ENCODE measurements at regions not wholly inside any gene's neighbourhood (a gene's known extent, or its start where the extent isn't known, plus 50 kb on each side); places are given as distances from the start of the nearest gene placed in this dataset.

DNA sequence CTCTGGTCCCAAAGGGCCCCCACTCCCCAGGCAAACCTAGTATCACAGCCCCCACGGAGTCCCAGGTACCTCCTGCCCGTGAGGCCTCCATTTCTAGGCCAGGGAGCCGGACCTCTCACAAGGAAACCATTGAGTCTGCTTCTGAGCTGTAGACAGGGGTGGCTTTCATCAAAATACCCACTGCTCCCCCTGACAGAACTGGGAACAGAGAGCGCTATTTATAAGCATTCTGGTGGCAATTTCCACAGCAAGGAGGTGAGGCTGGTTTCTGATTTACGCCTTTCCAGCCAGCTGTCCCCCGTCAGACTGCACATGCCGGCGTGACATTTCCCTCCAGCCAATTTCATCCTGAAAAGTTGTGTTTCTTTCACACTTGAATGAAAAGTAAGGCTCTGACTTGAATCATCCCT lies 407.5 kb upstream of the PRKCQ start (continued):
- TF ChIP-seq ETS1 (IDR thresholded peaks at IDR 0.05) (no peak), EZH2 (IDR thresholded peaks at IDR 0.05; ENCODE audit: low read depth, unreplicated experiment) (no peak), POLR2AphosphoS5 (IDR thresholded peaks at IDR 0.05; ENCODE audit: low read depth) (no peak), JUNB (IDR thresholded peaks at IDR 0.05; ENCODE audit: unreplicated experiment) (no peak), ZNF331 (CRISPR knock-in tag; IDR thresholded peaks at IDR 0.05; ENCODE audit: low read depth) (no peak), REST (IDR thresholded peaks at IDR 0.05; ENCODE audit: unreplicated experiment) (no peak), EZH2phosphoT487 (IDR thresholded peaks at IDR 0.05; ENCODE audit: unreplicated experiment) (no peak), STAT1 (IDR thresholded peaks at IDR 0.05; ENCODE audit: unreplicated experiment) (no peak), NANOG (IDR thresholded peaks at IDR 0.05; ENCODE audit: borderline replicate concordance) (no peak), ZNF114 (CRISPR knock-in tag; IDR thresholded peaks at IDR 0.05) (no peak), CREB1 (CRISPR knock-in tag; IDR thresholded peaks at IDR 0.05; ENCODE audit: low read depth) (no peak)
- TF ChIP-seq, protein P1, sequence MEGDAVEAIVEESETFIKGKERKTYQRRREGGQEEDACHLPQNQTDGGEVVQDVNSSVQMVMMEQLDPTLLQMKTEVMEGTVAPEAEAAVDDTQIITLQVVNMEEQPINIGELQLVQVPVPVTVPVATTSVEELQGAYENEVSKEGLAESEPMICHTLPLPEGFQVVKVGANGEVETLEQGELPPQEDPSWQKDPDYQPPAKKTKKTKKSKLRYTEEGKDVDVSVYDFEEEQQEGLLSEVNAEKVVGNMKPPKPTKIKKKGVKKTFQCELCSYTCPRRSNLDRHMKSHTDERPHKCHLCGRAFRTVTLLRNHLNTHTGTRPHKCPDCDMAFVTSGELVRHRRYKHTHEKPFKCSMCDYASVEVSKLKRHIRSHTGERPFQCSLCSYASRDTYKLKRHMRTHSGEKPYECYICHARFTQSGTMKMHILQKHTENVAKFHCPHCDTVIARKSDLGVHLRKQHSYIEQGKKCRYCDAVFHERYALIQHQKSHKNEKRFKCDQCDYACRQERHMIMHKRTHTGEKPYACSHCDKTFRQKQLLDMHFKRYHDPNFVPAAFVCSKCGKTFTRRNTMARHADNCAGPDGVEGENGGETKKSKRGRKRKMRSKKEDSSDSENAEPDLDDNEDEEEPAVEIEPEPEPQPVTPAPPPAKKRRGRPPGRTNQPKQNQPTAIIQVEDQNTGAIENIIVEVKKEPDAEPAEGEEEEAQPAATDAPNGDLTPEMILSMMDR (conservative IDR thresholded peaks at IDR 0.05; ENCODE audit: low read depth in 2 of 2) = no peak

DNA sequence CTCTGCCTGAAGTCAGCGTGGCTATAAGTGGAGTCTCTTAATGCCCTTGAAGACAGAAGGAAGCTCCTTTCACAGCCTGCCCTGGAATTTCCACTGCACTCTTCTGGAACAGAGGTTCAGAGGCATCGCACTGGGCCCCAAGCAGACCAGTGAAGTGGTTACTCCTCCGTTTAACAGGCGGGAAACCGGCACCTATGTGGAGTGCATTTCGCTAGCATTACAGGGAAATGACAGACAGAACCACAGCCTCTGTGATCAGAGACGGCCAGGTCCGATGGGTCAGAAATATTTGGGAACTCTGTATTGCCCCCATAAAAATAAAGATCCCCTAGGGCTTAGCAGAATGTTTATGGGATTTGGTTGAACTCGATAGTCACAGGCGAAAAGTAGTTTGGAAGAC lies 406.9 kb upstream of the PRKCQ start:
- Histone ChIP-seq H3K4me1 (ENCODE audit: insufficient read depth) (peaks cover 8% of the 10 kb centered on the region; the same call in 1 of the 2 replicates), H3K36me3 (ENCODE audit: insufficient read depth) (no peaks in the 10 kb centered on the region), H3K4me2 (no peak overlapping the region), H3K27me3 (ENCODE audit: insufficient read depth) (no peaks in the 10 kb centered on the region), H3K79me2 (replicated peaks; ENCODE audit: insufficient read depth) (no peaks in the 10 kb centered on the region; the same call in 1 of the 2 replicates), H3F3A (replicated peaks; ENCODE audit: low read depth) (no peaks in the 10 kb centered on the region), H3K4me3 (no peak overlapping the region), H4K20me1 (replicated peaks; ENCODE audit: insufficient read depth) (no peaks in the 10 kb centered on the region), H3K27ac (ENCODE audit: low read depth) (no peak overlapping the region), H2AFZ (peak overlapping the region; percentile 81; the same call in 1 of the 2 replicates), H3K9me2 (ENCODE audit: insufficient read depth) (0 out of 2 replicates have a peak, but pooled peaks cover 5% of the 10 kb centered on the region)
- Mint-ChIP-seq H3K4me1 (no peaks in the 10 kb centered on the region), H3K36me3 (ENCODE audit: low read depth) (peaks cover 3% of the 10 kb centered on the region; the same call in 2 of the 3 replicates), H3K4me3 (no peak overlapping the region), H3K9me3 (peaks cover 5% of the 10 kb centered on the region; the same call in 2 of the 3 replicates), H3K27ac (no peak overlapping the region), H3K27me3 (ENCODE audit: insufficient read depth, low read depth, poor library complexity) (peaks cover 8% of the 10 kb centered on the region)
- DNase-seq (ENCODE audit: low spot score) = no peak
- no peak for ATAC-seq
- TF ChIP-seq, protein P1 (conservative IDR thresholded peaks at IDR 0.05; ENCODE audit: low read depth in 2 of 2) = no peak
- TF ChIP-seq STAT1 (IDR thresholded peaks at IDR 0.05; ENCODE audit: unreplicated experiment) = no peak
- TF ChIP-seq CREB1 (CRISPR knock-in tag; IDR thresholded peaks at IDR 0.05; ENCODE audit: low read depth) = no peak
- no peak for TF ChIP-seq ZNF114 (CRISPR knock-in tag; IDR thresholded peaks at IDR 0.05)
